ENCODE measurements at regions not wholly inside any gene's neighbourhood (a gene's known extent, or its start where the extent isn't known, plus 50 kb on each side); places are given as distances from the start of the nearest gene placed in this dataset.

DNA sequence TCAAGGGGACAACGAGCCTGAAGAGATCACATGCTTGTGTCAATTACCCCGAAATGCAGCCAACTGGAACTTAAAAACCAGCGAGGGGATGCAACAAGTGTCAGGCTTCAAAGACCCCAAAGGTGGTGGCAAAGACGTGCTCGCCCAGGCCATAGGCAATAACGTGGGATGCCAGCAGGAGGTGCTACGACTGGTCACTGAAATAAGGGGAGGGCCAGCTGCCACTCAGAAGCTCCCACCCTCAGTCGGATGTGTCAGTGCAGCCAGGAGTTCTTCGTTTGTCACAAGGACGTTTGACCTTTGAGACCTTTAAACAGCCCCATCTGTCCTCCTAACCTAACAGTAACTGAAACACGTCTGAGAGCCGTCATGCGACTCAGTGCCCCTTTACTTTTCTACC lies 556.8 kb upstream of the PCDH10 start:
- H3K4me3 Mint-ChIP-seq, result no peak overlapping the region
- Histone ChIP-seq H3K4me1 (ENCODE audit: control insufficient read depth in 1 of 2, extremely low read depth in 1 of 2, insufficient read depth in 2 of 2, low read length in 2 of 2) (no peaks in the 10 kb centered on the region), H3K4me3 (ENCODE audit: control insufficient read depth in 1 of 2, extremely low read depth in 1 of 2, low read length in 1 of 2) (no peak overlapping the region), H3K9me3 (no peaks in the 10 kb centered on the region), H3K36me3 (ENCODE audit: control insufficient read depth in 2 of 2, extremely low read depth in 1 of 2, insufficient read depth in 1 of 2, low read length in 1 of 2) (no peaks in the 10 kb centered on the region), H3K27ac (ENCODE audit: low read length) (no peak overlapping the region), H3K27me3 (replicated peaks in 1 of 2; ENCODE audit: control insufficient read depth in 2 of 2, extremely low read depth in 1 of 2, insufficient read depth in 2 of 2, low read length in 1 of 2) (no peaks in the 10 kb centered on the region)
- H3K36me3 Mint-ChIP-seq, result no peaks in the 10 kb centered on the region
- H3K4me1 Mint-ChIP-seq, result no peaks in the 10 kb centered on the region
- peaks cover 0 to 12% (median 9%) of the 10 kb centered on the region in 3 donors for H3K9me3 Mint-ChIP-seq
- ATAC-seq (replicated peaks in 1 of 4) (no peak), DNase-seq (no peak)
- 73% methylated on average over 10 of the region's 13 CpGs for WGBS (ENCODE audit: insufficient coverage)
- ChIA-PET POLR2A (no interaction called here), CTCF (no interaction called here)
- H3K27ac Mint-ChIP-seq, result no peak overlapping the region
- no peaks in the 10 kb centered on the region for H3K27me3 Mint-ChIP-seq

DNA sequence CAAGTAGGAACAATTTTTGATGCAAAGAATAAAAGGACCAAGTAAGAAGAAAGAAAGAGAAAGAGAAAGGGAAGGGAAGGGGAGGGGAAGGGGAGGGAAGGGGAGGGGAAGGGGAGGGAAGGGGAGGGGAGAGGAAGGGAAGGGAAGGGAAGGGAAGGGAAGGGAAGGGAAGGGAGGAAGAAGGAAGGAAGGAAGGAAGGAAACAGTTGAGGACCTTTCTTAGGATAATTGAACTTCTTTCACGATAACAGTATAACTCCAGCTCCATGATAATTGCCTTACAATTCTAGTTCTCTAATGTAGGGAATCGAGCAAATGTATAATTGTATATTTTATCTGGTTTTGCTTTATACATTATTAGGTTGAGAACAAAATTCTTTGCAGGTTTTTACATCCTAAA lies 556.2 kb upstream of the PCDH10 start:
- POLR2A ChIA-PET, result no interaction called here
- H3K4me1 Mint-ChIP-seq, result no peaks in the 10 kb centered on the region
- no CpG with 5 or more reads among the region's 2 CpGs for WGBS (ENCODE audit: insufficient coverage)

DNA sequence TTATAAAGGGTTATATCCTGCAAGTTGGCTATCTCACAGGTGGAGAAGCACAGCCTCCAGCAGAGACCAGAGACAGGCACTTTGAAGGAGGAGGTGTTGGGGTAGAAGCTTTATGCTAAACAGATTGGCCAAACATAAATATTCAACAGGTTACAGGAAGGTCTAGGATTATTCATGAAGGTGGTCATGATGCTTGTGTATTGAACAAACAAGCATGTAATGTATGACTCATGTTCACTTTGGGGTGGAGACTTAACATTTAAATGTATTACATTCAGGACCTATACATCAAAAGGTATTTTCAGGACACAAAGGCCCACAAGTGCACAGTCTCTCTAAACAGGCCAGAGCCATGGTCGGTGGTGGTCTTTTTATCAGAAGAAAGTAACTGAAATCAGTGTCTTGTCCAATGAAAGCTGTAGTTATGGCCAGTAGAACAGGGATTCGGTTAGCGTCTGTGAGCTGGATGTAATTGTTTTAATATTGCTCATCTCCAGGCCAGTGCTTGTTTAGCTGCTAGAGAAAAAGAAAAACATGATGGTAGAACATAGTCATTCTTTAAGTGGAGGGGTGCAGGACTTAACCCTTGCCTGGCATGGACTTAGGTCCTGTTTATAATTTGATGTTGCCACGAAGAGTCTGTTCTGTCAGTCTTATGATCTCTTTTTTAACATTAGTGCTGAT lies 555.2 kb upstream of the PCDH10 start:
- ChIA-PET CTCF (no interaction called here), POLR2A (no interaction called here)
- Mint-ChIP-seq H3K9me3 (peaks cover 0 to 12% (median 9%) of the 10 kb centered on the region in 3 donors), H3K27me3 (no peaks in the 10 kb centered on the region), H3K4me3 (no peak overlapping the region), H3K4me1 (no peaks in the 10 kb centered on the region), H3K27ac (no peak overlapping the region), H3K36me3 (no peaks in the 10 kb centered on the region)
- Histone ChIP-seq H3K9me3 (no peaks in the 10 kb centered on the region), H3K27ac (ENCODE audit: low read length) (no peak overlapping the region), H3K4me3 (ENCODE audit: control insufficient read depth in 1 of 2, extremely low read depth in 1 of 2, low read length in 1 of 2) (no peak overlapping the region), H3K36me3 (ENCODE audit: control insufficient read depth in 2 of 2, extremely low read depth in 1 of 2, insufficient read depth in 1 of 2, low read length in 1 of 2) (no peaks in the 10 kb centered on the region), H3K4me1 (ENCODE audit: control insufficient read depth in 1 of 2, extremely low read depth in 1 of 2, insufficient read depth in 2 of 2, low read length in 2 of 2) (no peaks in the 10 kb centered on the region), H3K27me3 (replicated peaks in 1 of 2; ENCODE audit: control insufficient read depth in 2 of 2, extremely low read depth in 1 of 2, insufficient read depth in 2 of 2, low read length in 1 of 2) (no peaks in the 10 kb centered on the region)
- ATAC-seq (replicated peaks in 1 of 4) (no peak), DNase-seq (no peak)
- WGBS (ENCODE audit: insufficient coverage), result 20% methylated on average over 2 of the region's 4 CpGs

More for the DNA sequence above, 556.2 kb upstream of the PCDH10 start:
- Histone ChIP-seq H3K36me3 (ENCODE audit: control insufficient read depth in 2 of 2, extremely low read depth in 1 of 2, insufficient read depth in 1 of 2, low read length in 1 of 2) (no peaks in the 10 kb centered on the region), H3K4me1 (ENCODE audit: control insufficient read depth in 1 of 2, extremely low read depth in 1 of 2, insufficient read depth in 2 of 2, low read length in 2 of 2) (no peaks in the 10 kb centered on the region), H3K27me3 (replicated peaks in 1 of 2; ENCODE audit: control insufficient read depth in 2 of 2, extremely low read depth in 1 of 2, insufficient read depth in 2 of 2, low read length in 1 of 2) (no peaks in the 10 kb centered on the region), H3K4me3 (ENCODE audit: control insufficient read depth in 1 of 2, extremely low read depth in 1 of 2, low read length in 1 of 2) (no peak overlapping the region), H3K9me3 (no peaks in the 10 kb centered on the region), H3K27ac (ENCODE audit: low read length) (no peak overlapping the region)
- DNase-seq (no peak), ATAC-seq (replicated peaks in 1 of 4) (no peak)
- CTCF ChIA-PET, result no interaction called here
- Mint-ChIP-seq H3K27ac (no peak overlapping the region), H3K27me3 (no peaks in the 10 kb centered on the region), H3K36me3 (no peaks in the 10 kb centered on the region), H3K4me3 (no peak overlapping the region), H3K9me3 (peaks cover 0 to 12% (median 9%) of the 10 kb centered on the region in 3 donors)

DNA sequence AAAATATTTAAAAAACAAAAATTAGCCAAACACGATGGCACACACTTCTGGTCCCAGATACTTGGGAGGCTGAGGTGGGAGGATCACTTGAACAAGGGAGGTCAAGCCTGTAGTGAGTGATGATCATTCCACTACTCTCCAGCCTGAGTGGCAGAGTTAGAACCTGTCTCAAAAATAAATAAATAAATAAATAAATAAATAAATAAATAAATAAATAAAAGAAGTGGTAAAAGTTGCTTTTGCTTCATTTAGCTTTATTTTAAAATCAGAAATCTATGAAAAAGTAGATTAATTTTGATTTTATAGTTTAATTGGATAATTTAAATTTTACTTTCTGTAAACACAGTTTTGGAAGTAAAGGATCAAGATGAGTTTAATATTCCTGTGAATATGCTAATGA lies 552.9 kb upstream of the PCDH10 start:
- H3K4me1 ChIP-seq (ENCODE audit: control insufficient read depth in 1 of 2, extremely low read depth in 1 of 2, insufficient read depth in 2 of 2, low read length in 2 of 2), result no peaks in the 10 kb centered on the region
- Mint-ChIP-seq H3K4me3 (no peak overlapping the region), H3K27me3 (no peaks in the 10 kb centered on the region), H3K27ac (no peak overlapping the region), H3K36me3 (no peaks in the 10 kb centered on the region), H3K4me1 (no peaks in the 10 kb centered on the region), H3K9me3 (peaks cover 0 to 13% (median 12%) of the 10 kb centered on the region in 3 donors)
- WGBS (ENCODE audit: insufficient coverage), result no CpG with 5 or more reads among the region's 1 CpG
- CTCF ChIA-PET, result no interaction called here
- DNase-seq, result no peak
- H3K27ac ChIP-seq (ENCODE audit: low read length), result no peak overlapping the region
- no peak for ATAC-seq (replicated peaks in 1 of 4)
- H3K4me3 ChIP-seq (ENCODE audit: control insufficient read depth in 1 of 2, extremely low read depth in 1 of 2, low read length in 1 of 2), result no peak overlapping the region
- POLR2A ChIA-PET, result no interaction called here
- H3K36me3 ChIP-seq (ENCODE audit: control insufficient read depth in 2 of 2, extremely low read depth in 1 of 2, insufficient read depth in 1 of 2, low read length in 1 of 2), result no peaks in the 10 kb centered on the region
- H3K27me3 ChIP-seq (replicated peaks in 1 of 2; ENCODE audit: control insufficient read depth in 2 of 2, extremely low read depth in 1 of 2, insufficient read depth in 2 of 2, low read length in 1 of 2), result no peaks in the 10 kb centered on the region
- no peaks in the 10 kb centered on the region for H3K9me3 ChIP-seq

DNA sequence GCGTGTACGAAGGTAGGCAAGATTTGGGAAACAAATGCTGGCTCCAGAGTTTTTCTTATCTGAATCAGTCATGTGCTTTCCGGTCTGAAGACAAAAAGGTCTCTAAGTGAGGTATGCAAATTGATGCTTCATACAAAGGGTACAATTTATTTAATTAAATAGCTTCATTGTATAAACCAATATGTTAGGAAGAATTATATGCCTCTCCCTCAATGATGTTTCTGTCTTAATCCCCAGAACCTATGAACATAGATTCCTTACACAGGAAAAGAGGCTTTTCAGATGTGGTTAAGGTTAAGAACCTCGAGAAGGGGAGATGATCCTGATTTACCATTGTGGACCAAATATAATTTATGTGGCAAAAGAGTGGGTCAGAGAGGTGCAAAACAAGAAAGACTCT lies 543.5 kb upstream of the PCDH10 start:
- ChIA-PET POLR2A (no interaction called here), CTCF (no interaction called here)
- no peaks in the 10 kb centered on the region for H3K27me3 ChIP-seq (replicated peaks in 1 of 2; ENCODE audit: control insufficient read depth in 2 of 2, extremely low read depth in 1 of 2, insufficient read depth in 2 of 2, low read length in 1 of 2)
- H3K4me1 ChIP-seq (ENCODE audit: control insufficient read depth in 1 of 2, extremely low read depth in 1 of 2, insufficient read depth in 2 of 2, low read length in 2 of 2), result no peaks in the 10 kb centered on the region
- H3K27ac Mint-ChIP-seq, result no peak overlapping the region
- no peak for ATAC-seq (replicated peaks in 1 of 4)
- H3K4me1 Mint-ChIP-seq, result no peaks in the 10 kb centered on the region
- H3K4me3 ChIP-seq (ENCODE audit: control insufficient read depth in 1 of 2, extremely low read depth in 1 of 2, low read length in 1 of 2), result no peak overlapping the region
- H3K27ac ChIP-seq (ENCODE audit: low read length), result no peak overlapping the region
- H3K4me3 Mint-ChIP-seq, result no peak overlapping the region
- no CpG with 5 or more reads among the region's 4 CpGs for WGBS (ENCODE audit: insufficient coverage)
- no peaks in the 10 kb centered on the region for H3K27me3 Mint-ChIP-seq
- H3K9me3 Mint-ChIP-seq, result peaks cover 6 to 10% (median 7%) of the 10 kb centered on the region in 3 donors
- H3K9me3 ChIP-seq, result no peaks in the 10 kb centered on the region
- no peaks in the 10 kb centered on the region for H3K36me3 ChIP-seq (ENCODE audit: control insufficient read depth in 2 of 2, extremely low read depth in 1 of 2, insufficient read depth in 1 of 2, low read length in 1 of 2)
- H3K36me3 Mint-ChIP-seq, result no peaks in the 10 kb centered on the region
- no peak for DNase-seq

DNA sequence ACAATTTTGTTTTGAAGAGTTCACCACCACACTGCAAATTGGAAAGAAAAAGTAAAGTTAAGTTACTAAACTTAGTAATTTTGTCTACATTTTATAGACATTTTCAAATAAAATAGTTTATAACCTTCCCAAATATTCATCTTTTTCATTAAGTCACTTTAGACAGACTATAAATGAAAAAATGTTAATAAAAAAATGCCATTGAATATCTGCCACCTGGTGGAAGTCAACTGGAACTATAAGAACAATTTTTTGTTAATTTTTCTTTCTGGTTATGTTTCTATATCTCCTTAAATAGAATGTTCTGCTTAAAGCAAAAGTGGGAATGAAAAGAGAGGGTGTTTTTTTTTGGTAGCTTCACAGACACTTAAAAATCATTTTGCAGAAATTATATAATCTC lies 534.4 kb upstream of the PCDH10 start:
- ChIA-PET CTCF (no interaction called here), POLR2A (no interaction called here)
- DNase-seq (no peak), ATAC-seq (replicated peaks in 1 of 4) (no peak)
- Histone ChIP-seq H3K27me3 (replicated peaks in 1 of 2; ENCODE audit: control insufficient read depth in 2 of 2, extremely low read depth in 1 of 2, insufficient read depth in 2 of 2, low read length in 1 of 2) (no peaks in the 10 kb centered on the region), H3K9me3 (no peaks in the 10 kb centered on the region), H3K4me3 (ENCODE audit: control insufficient read depth in 1 of 2, extremely low read depth in 1 of 2, low read length in 1 of 2) (no peak overlapping the region), H3K36me3 (ENCODE audit: control insufficient read depth in 2 of 2, extremely low read depth in 1 of 2, insufficient read depth in 1 of 2, low read length in 1 of 2) (no peaks in the 10 kb centered on the region), H3K27ac (ENCODE audit: low read length) (no peak overlapping the region), H3K4me1 (ENCODE audit: control insufficient read depth in 1 of 2, extremely low read depth in 1 of 2, insufficient read depth in 2 of 2, low read length in 2 of 2) (no peaks in the 10 kb centered on the region)
- H3K27ac Mint-ChIP-seq, result no peak overlapping the region
- H3K4me3 Mint-ChIP-seq, result no peak overlapping the region
- no peaks in the 10 kb centered on the region for H3K27me3 Mint-ChIP-seq
- no peaks in the 10 kb centered on the region for H3K4me1 Mint-ChIP-seq
- H3K36me3 Mint-ChIP-seq, result no peaks in the 10 kb centered on the region
- peaks cover 6 to 9% (median 6%) of the 10 kb centered on the region in 3 donors for H3K9me3 Mint-ChIP-seq

DNA sequence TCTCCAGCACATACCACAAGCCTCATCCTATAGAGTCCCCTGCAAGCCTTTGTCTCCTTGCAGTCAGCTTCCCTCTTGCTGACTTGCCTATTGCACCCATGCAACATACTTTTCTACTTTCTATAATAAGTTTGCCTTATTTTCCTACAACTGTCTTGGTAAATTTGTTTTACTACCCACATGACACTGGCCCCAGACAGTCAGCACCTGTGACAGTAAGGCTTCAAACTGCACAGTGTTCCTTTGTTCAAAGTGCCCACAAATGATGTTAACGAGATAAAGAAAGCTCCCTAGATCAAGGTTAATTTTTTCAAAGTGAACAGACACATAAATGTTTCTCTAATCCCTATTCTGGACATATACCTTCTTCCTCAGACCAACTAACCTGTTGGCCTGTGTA lies 529.1 kb upstream of the PCDH10 start:
- Histone ChIP-seq H3K27ac (ENCODE audit: low read length) (no peak overlapping the region), H3K4me1 (ENCODE audit: control insufficient read depth in 1 of 2, extremely low read depth in 1 of 2, insufficient read depth in 2 of 2, low read length in 2 of 2) (no peaks in the 10 kb centered on the region), H3K27me3 (replicated peaks in 1 of 2; ENCODE audit: control insufficient read depth in 2 of 2, extremely low read depth in 1 of 2, insufficient read depth in 2 of 2, low read length in 1 of 2) (no peaks in the 10 kb centered on the region), H3K36me3 (ENCODE audit: control insufficient read depth in 2 of 2, extremely low read depth in 1 of 2, insufficient read depth in 1 of 2, low read length in 1 of 2) (no peaks in the 10 kb centered on the region), H3K9me3 (no peaks in the 10 kb centered on the region), H3K4me3 (ENCODE audit: control insufficient read depth in 1 of 2, extremely low read depth in 1 of 2, low read length in 1 of 2) (no peak overlapping the region)
- Mint-ChIP-seq H3K4me3 (no peak overlapping the region), H3K27ac (no peak overlapping the region), H3K9me3 (peaks cover 6 to 16% (median 15%) of the 10 kb centered on the region in 3 donors), H3K4me1 (no peaks in the 10 kb centered on the region), H3K27me3 (no peaks in the 10 kb centered on the region), H3K36me3 (no peaks in the 10 kb centered on the region)
- WGBS (ENCODE audit: insufficient coverage), result no CpG with 5 or more reads among the region's 1 CpG
- DNase-seq (no peak), ATAC-seq (replicated peaks in 1 of 4) (no peak)
- ChIA-PET POLR2A (no interaction called here), CTCF (no interaction called here)

Data from T-cell (primary cell).